H1 (cell line): ENCODE measurements at regions not wholly inside any gene's neighbourhood (a gene's known extent, or its start where the extent isn't known, plus 50 kb on each side); places are given as distances from the start of the nearest gene placed in this dataset.

Experiments used
- CTCF ChIA-PET: fragments of 300-600 bp; sonication (Branson Sonifier 250); formaldehyde crosslinking; loops from one replicate; lab custom pipeline; 2021; ENCODE audit not compliant: partially characterized antibody; lab: Charles Lee
- POLR2A ChIA-PET: fragments of 300-600 bp; sonication (Branson Sonifier 250); formaldehyde crosslinking; loops from one replicate; lab custom pipeline; 2021; ENCODE audit warnings: inconsistent platforms; ENCODE audit not compliant: partially characterized antibody; lab: Charles Lee
- DNase-seq, 2 experiments: peaks; one replicate each; pipeline versions ENCODE4 v3.0.0 to v3.0.0-alpha.2; 2010 to 2022; ENCODE audit warnings: low spot score in 2 of 2, low read depth in 1 of 2, mixed read lengths in 1 of 2
- FAIRE-seq: peaks from 2 replicates; lab custom pipeline; 2011; peaks lifted over from hg19 to GRCh38; lab: Jason Lieb, UNC
- H2AFZ ChIP-seq: 2 replicates; pipeline ENCODE4 v1.8.1; 2012; ENCODE audit warnings: low read length, inconsistent platforms
- H2AK5ac ChIP-seq: 2 replicates; pipeline ENCODE4 v1.6.1; 2013; ENCODE audit warnings: low read depth, low read length
- H2BK120ac ChIP-seq: replicated peaks from 2 replicates; pipeline ENCODE3; 2013; ENCODE audit warnings: low read depth, low read length, inconsistent platforms
- H2BK12ac ChIP-seq: 2 replicates; pipeline ENCODE4 v1.6.1; 2013; ENCODE audit warnings: low read depth, low read length
- H2BK15ac ChIP-seq: 2 replicates; pipeline ENCODE4 v1.6.1; 2013; ENCODE audit warnings: low read length
- H2BK20ac ChIP-seq: 2 replicates; pipeline ENCODE4 v1.6.1; 2013; ENCODE audit warnings: low read length
- H2BK5ac ChIP-seq: 2 replicates; pipeline ENCODE4 v1.6.1; 2013; ENCODE audit warnings: low read depth, low read length
- H3K14ac ChIP-seq: 2 replicates; pipeline ENCODE4 v1.6.1; 2013; ENCODE audit warnings: inconsistent platforms; ENCODE audit not compliant: insufficient read length
- H3K18ac ChIP-seq: 2 replicates; pipeline ENCODE4 v1.6.1; 2013; ENCODE audit warnings: low read length; ENCODE audit errors: extremely low read depth
- H3K23ac ChIP-seq: 2 replicates; pipeline ENCODE4 v1.6.1; 2013; ENCODE audit warnings: inconsistent platforms; ENCODE audit not compliant: insufficient read length
- H3K23me2 ChIP-seq: 2 replicates; pipeline ENCODE4 v1.6.1; 2013; ENCODE audit warnings: low read depth, low read length
- H3K27ac ChIP-seq: 2 replicates; pipeline ENCODE4 v1.6.1; 2011; ENCODE audit warnings: low read depth, low read length, inconsistent platforms
- H3K27me3 ChIP-seq, 4 experiments: replicated peaks in 1 of 4; 1 replicate in 1 of 4; 2 replicates in 3 of 4; pipeline versions ENCODE4 v1.6.1 to v1.8.1; 2011 to 2013; ENCODE audit warnings: low read length in 3 of 4, mild to moderate bottlenecking in 3 of 4, inconsistent platforms in 2 of 4, mixed read lengths in 2 of 4, moderate library complexity in 1 of 4; ENCODE audit not compliant: control insufficient read depth in 3 of 4, insufficient read depth in 3 of 4; ENCODE audit errors: extremely low read depth in 1 of 4
- H3K36me3 ChIP-seq, 4 experiments: 2 replicates each; pipeline versions ENCODE4 v1.6.1 to v1.8.1; 2011 to 2013; ENCODE audit warnings: mild to moderate bottlenecking in 4 of 4, low read length in 3 of 4, moderate library complexity in 2 of 4, control low read depth in 1 of 4, inconsistent platforms in 1 of 4; ENCODE audit not compliant: insufficient read depth in 4 of 4, control insufficient read depth in 2 of 4
- H3K4ac ChIP-seq: replicated peaks from 2 replicates; pipeline ENCODE3; 2013; ENCODE audit warnings: low read length, low read depth, mixed read lengths, inconsistent platforms; ENCODE audit not compliant: insufficient read length
- H3K4me1 ChIP-seq, 4 experiments: replicated peaks in 1 of 4; 1 replicate in 1 of 4; 2 replicates in 3 of 4; pipeline versions ENCODE4 v1.6.1 to v1.8.1; 2011 to 2013; ENCODE audit warnings: low read length in 3 of 4, inconsistent platforms in 2 of 4, mixed read lengths in 1 of 4; ENCODE audit not compliant: insufficient read depth in 4 of 4, control insufficient read depth in 3 of 4
- H3K4me2 ChIP-seq, 2 experiments: 2 replicates each; pipeline versions ENCODE4 v1.6.1 to v1.8.1; 2011 to 2013; ENCODE audit warnings: low read depth in 2 of 2, low read length in 2 of 2, control low read depth in 1 of 2, inconsistent platforms in 1 of 2, mild to moderate bottlenecking in 1 of 2; ENCODE audit not compliant: insufficient read depth in 1 of 2
- H3K4me3 ChIP-seq, 4 experiments: fragments of 200-600, 300-600 bp in 1 of 4; sonication (generic), shearing (Covaris generic), sonication (Bioruptor Twin) in 1 of 4; 2 replicates each; pipeline versions ENCODE4 v1.5.1 to v1.8.1; 2011 to 2016; ENCODE audit warnings: low read length in 4 of 4, low read depth in 3 of 4, control low read depth in 2 of 4, inconsistent platforms in 2 of 4, mild to moderate bottlenecking in 2 of 4, mixed read lengths in 1 of 4, moderate library complexity in 1 of 4; ENCODE audit not compliant: insufficient read depth in 2 of 4; ENCODE audit errors: extremely low read depth in 1 of 4
- H3K56ac ChIP-seq: replicated peaks from 2 replicates; pipeline ENCODE3; 2013; ENCODE audit warnings: low read depth, mild to moderate bottlenecking, mixed read lengths, low read length, inconsistent platforms; ENCODE audit not compliant: insufficient read length
- H3K79me1 ChIP-seq: 2 replicates; pipeline ENCODE4 v1.6.1; 2013; ENCODE audit warnings: low read depth, low read length, control low read depth
- H3K79me2 ChIP-seq, 2 experiments: 2 replicates each; pipeline versions ENCODE4 v1.6.1 to v1.8.1; 2012 to 2013; ENCODE audit warnings: low read length in 2 of 2, mild to moderate bottlenecking in 2 of 2, inconsistent platforms in 1 of 2; ENCODE audit not compliant: insufficient read depth in 2 of 2, control insufficient read depth in 1 of 2
- H3K9ac ChIP-seq, 4 experiments: replicated peaks in 1 of 4; 1 replicate in 1 of 4; 2 replicates in 3 of 4; pipeline versions ENCODE4 v1.6.1 to v1.8.1; 2011 to 2013; ENCODE audit warnings: low read depth in 3 of 4, low read length in 3 of 4, control low read depth in 2 of 4, mild to moderate bottlenecking in 2 of 4, moderate library complexity in 2 of 4, inconsistent platforms in 1 of 4; ENCODE audit errors: extremely low read depth in 1 of 4
- H3K9me3 ChIP-seq, 2 experiments: 2 replicates each; pipeline versions ENCODE4 v1.6.1 to v1.8.1; 2012 to 2013; ENCODE audit warnings: mild to moderate bottlenecking in 2 of 2, moderate library complexity in 2 of 2, control low read depth in 1 of 2, inconsistent platforms in 1 of 2, low read depth in 1 of 2, low read length in 1 of 2, mixed read lengths in 1 of 2; ENCODE audit not compliant: insufficient read depth in 2 of 2
- H4K20me1 ChIP-seq, 2 experiments: replicated peaks in 1 of 2; 2 replicates each; pipeline versions ENCODE3 to v1.8.1; 2011 to 2013; ENCODE audit warnings: inconsistent platforms in 2 of 2, low read length in 2 of 2, mild to moderate bottlenecking in 1 of 2; ENCODE audit not compliant: insufficient read depth in 2 of 2, control insufficient read depth in 1 of 2
- H4K5ac ChIP-seq: 2 replicates; pipeline ENCODE4 v1.6.1; 2013; ENCODE audit warnings: low read length, low read depth, mixed read lengths, inconsistent platforms; ENCODE audit not compliant: insufficient read length
- H4K8ac ChIP-seq: 2 replicates; pipeline ENCODE4 v1.8.0; 2013; ENCODE audit warnings: mild to moderate bottlenecking, moderate library complexity, low read length, inconsistent platforms; ENCODE audit not compliant: insufficient read depth; ENCODE audit errors: extremely low read depth
- H4K91ac ChIP-seq: replicated peaks from 2 replicates; pipeline ENCODE3; 2013; ENCODE audit warnings: low read length, mixed read lengths, inconsistent platforms; ENCODE audit not compliant: insufficient read length
- CBX8 ChIP-seq: fragments of 300-800, 300-1000 bp; sonication (generic); IDR thresholded peaks from 2 replicates; pipeline ENCODE4 v1.7.1; 2016; ENCODE audit warnings: low read depth, low read length, borderline replicate concordance
- CEBPB ChIP-seq: IDR thresholded peaks from 2 replicates; pipeline ENCODE4 v1.6.1; 2012; ENCODE audit warnings: low read depth, low read length
- CHD1 ChIP-seq: IDR thresholded peaks from 2 replicates; pipeline ENCODE4 v1.6.1; 2012; ENCODE audit warnings: low read depth, low read length, improper control_type of control experiment
- CHD2 ChIP-seq: IDR thresholded peaks from 2 replicates; pipeline ENCODE4 v1.6.1; 2012; ENCODE audit warnings: low read length, improper control_type of control experiment
- CTBP2 ChIP-seq: IDR thresholded peaks from 2 replicates; pipeline ENCODE4 v1.7.0; 2011; ENCODE audit warnings: borderline replicate concordance, mild to moderate bottlenecking, moderate library complexity, mixed read lengths, low read length; ENCODE audit not compliant: insufficient read depth, insufficient read length
- CTCF ChIP-seq, 3 experiments: IDR thresholded peaks; 1 replicate in 2 of 3; 2 replicates in 1 of 3; pipeline versions ENCODE4 v1.5.1 to v1.6.1; 2011; ENCODE audit warnings: low read length in 3 of 3, mild to moderate bottlenecking in 3 of 3, inconsistent platforms in 2 of 3, low read depth in 1 of 3, moderate library complexity in 1 of 3; ENCODE audit not compliant: insufficient read depth in 1 of 3; ENCODE audit errors: control extremely low read depth in 1 of 3
- SP2 ChIP-seq: IDR thresholded peaks from 2 replicates; pipeline ENCODE4 v1.6.1; 2012; ENCODE audit warnings: mild to moderate bottlenecking, low read length, inconsistent platforms

- Histone ChIP-seq H3K23me2 (no peaks in the 10 kb centered on the region; the same call in 1 of the 2 replicates), H3K36me3 (no peaks in the 10 kb centered on the region), H3K18ac (no peak overlapping the region), H3K14ac (no peak overlapping the region), H4K5ac (no peak overlapping the region), H3K4me2 (no peak overlapping the region), H4K8ac (no peak overlapping the region), H3K9me3 (no peaks in the 10 kb centered on the region), H3K56ac (no peak overlapping the region), H2AK5ac (no peak overlapping the region), H2AFZ (no peak overlapping the region), H3K23ac (no peak overlapping the region), H3K9ac (no peak overlapping the region), H3K27me3 (no peaks in the 10 kb centered on the region), H4K20me1 (no peaks in the 10 kb centered on the region), H3K4me1 (no peaks in the 10 kb centered on the region), H2BK5ac (no peak overlapping the region), H3K79me2 (no peaks in the 10 kb centered on the region), H2BK120ac (no peak overlapping the region), H3K79me1 (no peaks in the 10 kb centered on the region), H2BK12ac (no peak overlapping the region), H3K4ac (no peak overlapping the region), H3K27ac (no peak overlapping the region), H2BK20ac (no peak overlapping the region), H3K4me3 (no peak overlapping the region), H2BK15ac (no peak overlapping the region), H4K91ac (no peak overlapping the region)
- POLR2A ChIA-PET, result no interaction called here
- FAIRE-seq (no peak), DNase-seq (no peak)
- CTCF ChIA-PET, result no interaction called here
- TF ChIP-seq CHD1 (no peak), CHD2 (no peak), CTBP2 (no peak), CBX8 (no peak), CEBPB (no peak), SP2 (no peak), CTCF (IDR thresholded peaks at IDR 0.05; ENCODE audit: control extremely low read depth in 1 of 3, insufficient read depth in 1 of 3, low read depth in 1 of 3, low read length in 3 of 3) (no peak)
Measured at GRCh38 chr10:125396676-125397075, 236.3 kb upstream of the CTBP2 start.
